Cardiac fibroblast (primary cell): ENCODE measurements at regions not wholly inside any gene's neighbourhood (a gene's known extent, or its start where the extent isn't known, plus 50 kb on each side); places are given as distances from the start of the nearest gene placed in this dataset.
"Not testable (repeated sequence)": the region's sequence is repeated elsewhere in the genome, so short reads cannot be mapped to it uniquely, and the experiment has no call there.

ENCODE experiments used
- DNase-seq, 2 donors: peaks; one replicate each; pipeline versions ENCODE4 v3.0.0 to v3.0.0-alpha.2; 2010; ENCODE audit warnings: low read depth in 2 of 2
- H3K4me3 ChIP-seq, 2 donors: replicated peaks in 1 of 2; 1 replicate in 1 of 2; 2 replicates in 1 of 2; pipeline ENCODE4 v1.5.1; 2011; ENCODE audit warnings: low read depth in 2 of 2, low read length in 2 of 2, mild to moderate bottlenecking in 2 of 2, moderate library complexity in 1 of 2
- CTCF ChIP-seq: IDR thresholded peaks from one replicate; pipeline ENCODE4 v1.5.1; 2011; ENCODE audit warnings: low read depth, mild to moderate bottlenecking, low read length, inconsistent platforms

- TF ChIP-seq CTCF: no peak
- H3K4me3 ChIP-seq: no peak overlapping the region
- DNase-seq: no peak
Observed at GRCh38 chr15:59817053-59817452, 127.9 kb upstream of the BNIP2 start.

GRCh38 chr15:59814409-59814808, 125.3 kb upstream of the BNIP2 start:
- TF ChIP-seq CTCF: no peak
- no peak overlapping the region for H3K4me3 ChIP-seq
- no peak for DNase-seq

DNA sequence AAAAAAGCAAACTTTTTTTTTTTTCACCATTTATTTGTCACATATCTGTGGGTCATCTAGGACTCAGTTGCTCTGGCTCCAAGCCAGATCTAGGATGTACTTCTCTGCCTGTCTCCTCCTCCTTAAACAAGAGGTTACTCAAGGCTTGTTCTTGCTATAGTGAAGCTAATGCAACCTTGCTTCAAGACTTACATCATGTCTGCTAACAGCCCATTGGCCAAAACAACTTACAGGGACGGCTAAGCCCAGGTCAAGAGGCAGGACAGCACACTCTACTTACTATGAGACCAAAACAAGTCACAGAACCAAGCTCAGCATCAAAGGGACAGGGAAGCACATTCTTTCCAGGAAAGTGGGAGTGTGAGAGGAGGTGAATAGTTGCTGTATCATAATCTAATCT, 123.8 kb upstream of the BNIP2 start:
- H3K4me3 ChIP-seq: no peak overlapping the region
- TF ChIP-seq CTCF: no peak
- no peak for DNase-seq

- no peak for TF ChIP-seq CTCF
- DNase-seq: no peak
- H3K4me3 ChIP-seq: no peak overlapping the region
Observed at GRCh38 chr15:59812250-59812870, 123.2 kb upstream of the BNIP2 start.

DNA sequence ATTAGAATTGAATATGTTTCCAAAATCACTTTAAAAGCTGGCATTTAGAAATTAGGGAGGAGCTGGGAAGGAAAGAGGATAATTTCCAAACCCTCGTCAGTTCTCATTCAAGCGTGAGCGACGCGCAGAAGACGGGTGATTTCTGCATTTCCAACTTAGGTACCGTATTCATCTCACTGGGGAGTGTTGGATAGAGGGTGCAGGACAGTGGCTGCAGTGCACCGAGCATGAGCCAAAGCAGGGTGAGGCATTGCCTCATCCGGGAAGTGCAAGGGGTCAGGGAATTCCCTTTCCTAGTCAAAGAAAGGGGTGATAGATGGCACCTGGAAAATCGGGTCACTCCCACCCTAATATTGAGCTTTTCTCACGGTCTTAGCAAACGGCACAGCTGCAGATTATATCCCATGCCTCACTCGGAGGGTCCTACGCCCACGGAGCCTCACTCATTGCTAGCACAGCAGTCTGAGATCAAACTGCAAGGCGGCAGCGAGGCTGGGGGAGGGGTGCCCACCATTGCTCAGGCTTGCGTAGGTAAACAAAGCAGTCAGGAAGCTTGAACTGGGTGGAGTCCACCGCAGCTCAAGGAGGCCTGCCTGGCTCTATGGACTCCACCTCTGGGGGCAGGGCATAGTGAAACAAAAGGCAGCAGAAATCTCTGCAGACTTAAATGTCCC, 114.3 kb upstream of the BNIP2 start:
- DNase-seq: peak in 1 of 2 donors; percentile 1
- H3K4me3 ChIP-seq: not testable (repeated sequence)

- H3K4me3 ChIP-seq: no peak overlapping the region
- no peak for DNase-seq
- no peak for TF ChIP-seq CTCF
Observed at GRCh38 chr15:59801649-59802048, 112.5 kb upstream of the BNIP2 start.

- no peak for DNase-seq
- no peak for TF ChIP-seq CTCF
- H3K4me3 ChIP-seq: no peak overlapping the region
Observed at GRCh38 chr15:59798605-59798917, 109.4 kb upstream of the BNIP2 start.
